ACC112 (cell line): ENCODE measurements at regions not wholly inside any gene's neighbourhood (a gene's known extent, or its start where the extent isn't known, plus 50 kb on each side); places are given as distances from the start of the nearest gene placed in this dataset.
"Not testable (repeated sequence)": the region's sequence is repeated elsewhere in the genome, so short reads cannot be mapped to it uniquely, and the experiment has no call there.

ENCODE experiments used
- H2AFZ ChIP-seq: fragments of 200-600 bp; sonication (generic); one replicate; pipeline ENCODE4 v1.6.0; 2017; ENCODE audit warnings: antibody characterized with exemption, low read length; ENCODE audit not compliant: unreplicated experiment
- H3K27ac ChIP-seq: fragments of 200-600 bp; sonication (generic); 2 replicates; pipeline ENCODE4 v1.5.1; 2014; ENCODE audit warnings: low read depth, mild to moderate bottlenecking, antibody characterized with exemption, low read length, moderate library complexity
- H3K27me3 ChIP-seq: fragments of 200-600 bp; sonication (generic); 2 replicates; pipeline ENCODE4 v1.6.1; 2014; ENCODE audit warnings: mild to moderate bottlenecking, antibody characterized with exemption, low read length, moderate library complexity, mixed read lengths; ENCODE audit not compliant: insufficient read depth
- H3K36me3 ChIP-seq: fragments of 200-600 bp; sonication (generic); 2 replicates; pipeline ENCODE4 v1.6.1; 2016; ENCODE audit warnings: mild to moderate bottlenecking, antibody characterized with exemption, low read length, moderate library complexity, mixed read lengths; ENCODE audit not compliant: insufficient read depth
- H3K4me1 ChIP-seq: fragments of 200-600 bp; sonication (generic); one replicate; pipeline ENCODE4 v1.6.1; 2016; ENCODE audit warnings: low read length, mixed read lengths; ENCODE audit not compliant: insufficient read depth, unreplicated experiment, control insufficient read depth
- H3K4me3 ChIP-seq: fragments of 200-600 bp; sonication (generic); 2 replicates; pipeline ENCODE4 v1.5.1; 2014; ENCODE audit warnings: mild to moderate bottlenecking, low read depth, low read length
- H3K79me2 ChIP-seq: fragments of 200-600 bp; sonication (generic); one replicate; pipeline ENCODE4 v1.6.0; 2016; ENCODE audit warnings: low read length; ENCODE audit not compliant: control insufficient read depth, unreplicated experiment, insufficient read depth

DNA sequence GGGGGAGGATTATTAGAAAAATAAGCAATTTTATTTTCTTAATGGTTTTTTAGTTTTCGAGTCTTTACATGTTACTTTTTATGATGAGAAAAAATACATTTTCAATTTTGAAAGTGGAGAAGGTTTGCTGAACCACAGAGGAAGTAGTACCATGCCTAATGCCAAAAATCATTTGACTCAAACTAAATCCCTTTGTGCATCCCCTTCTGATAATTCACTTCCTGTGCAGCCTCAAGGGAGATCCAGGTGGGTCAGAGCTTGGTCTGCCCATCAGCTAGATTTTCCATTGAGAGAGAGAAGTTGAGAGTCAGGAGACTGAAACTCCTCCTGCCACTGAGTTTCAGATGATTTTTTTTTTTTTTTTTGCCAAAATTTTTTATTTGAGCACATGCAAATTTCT, 571.7 kb downstream of the LIG4 start:
- Histone ChIP-seq H2AFZ (no peak overlapping the region), H3K4me3 (no peak overlapping the region), H3K79me2 (peaks cover 3% of the 10 kb centered on the region)

DNA sequence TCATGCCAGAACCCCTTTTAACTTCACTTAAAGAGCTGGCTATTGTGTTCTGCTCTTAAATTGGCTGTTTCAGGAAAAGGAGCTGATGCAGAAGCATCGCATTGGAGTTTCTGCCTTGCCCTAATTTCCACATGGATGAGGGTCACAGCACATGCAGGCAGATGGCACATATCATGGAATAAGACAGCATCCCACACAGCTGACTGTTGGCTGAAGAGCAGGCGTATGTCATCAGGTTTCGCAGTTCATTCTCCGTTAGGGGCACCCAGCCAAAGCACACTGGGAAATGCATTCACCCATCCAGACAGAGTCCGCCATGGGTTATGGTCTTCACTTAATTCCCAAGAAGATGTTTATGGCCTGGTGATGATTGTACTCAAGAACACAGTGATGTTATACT, 572.5 kb downstream of the LIG4 start:
- Histone ChIP-seq H3K36me3 (no peaks in the 10 kb centered on the region), H2AFZ (no peak overlapping the region), H3K27me3 (no peaks in the 10 kb centered on the region), H3K4me1 (no peaks in the 10 kb centered on the region), H3K27ac (no peak overlapping the region), H3K4me3 (no peak overlapping the region), H3K79me2 (no peaks in the 10 kb centered on the region)

More for the DNA sequence above, 571.7 kb downstream of the LIG4 start:
- Histone ChIP-seq H3K4me1 (no peaks in the 10 kb centered on the region), H3K27ac (no peak overlapping the region), H3K27me3 (no peaks in the 10 kb centered on the region), H3K36me3 (no peaks in the 10 kb centered on the region)

DNA sequence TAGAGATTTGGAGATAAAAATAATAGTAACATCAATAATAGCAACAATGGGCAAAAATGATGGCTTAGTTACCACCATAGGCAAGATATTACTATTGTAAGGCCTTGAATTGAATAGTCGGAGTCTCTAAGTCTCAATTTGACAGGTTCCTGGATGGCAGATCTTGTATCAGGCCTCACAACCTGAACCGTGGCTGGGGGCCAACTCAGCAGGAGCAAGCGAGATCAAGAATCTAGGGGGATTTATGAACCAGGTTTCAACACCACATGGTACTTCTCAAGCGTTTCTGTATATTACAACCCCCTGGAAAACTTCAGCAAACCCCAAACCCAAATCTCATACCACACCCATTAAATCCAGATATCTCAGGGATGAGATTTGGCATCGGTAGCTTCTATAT, 573.8 kb downstream of the LIG4 start:
- Histone ChIP-seq H3K79me2 (no peaks in the 10 kb centered on the region), H3K36me3 (no peaks in the 10 kb centered on the region), H3K4me1 (no peaks in the 10 kb centered on the region), H2AFZ (no peak overlapping the region), H3K27me3 (no peaks in the 10 kb centered on the region), H3K4me3 (no peak overlapping the region), H3K27ac (no peak overlapping the region)

DNA sequence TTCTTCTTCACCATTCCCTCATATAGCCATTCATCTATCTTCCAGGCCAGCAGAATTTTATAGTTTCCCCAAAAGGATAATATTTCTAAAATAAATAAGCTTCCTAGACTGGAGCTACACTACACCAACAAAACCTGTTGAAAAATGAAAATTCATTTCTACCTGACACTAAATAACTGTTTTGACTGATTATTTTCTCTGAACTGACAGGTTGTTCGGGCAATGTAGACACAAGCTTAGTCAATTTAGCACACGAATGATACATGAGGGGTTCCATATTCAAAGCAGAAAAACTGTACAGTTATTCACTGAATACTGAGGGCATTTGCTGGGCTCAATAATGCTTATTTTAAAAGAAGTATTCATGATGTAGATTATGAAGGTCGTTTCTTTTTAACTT, 589.7 kb downstream of the LIG4 start:
- Histone ChIP-seq H3K79me2 (no peaks in the 10 kb centered on the region), H3K4me3 (no peak overlapping the region), H3K36me3 (no peaks in the 10 kb centered on the region), H3K4me1 (no peaks in the 10 kb centered on the region), H3K27ac (no peak overlapping the region), H2AFZ (no peak overlapping the region), H3K27me3 (no peaks in the 10 kb centered on the region)

DNA sequence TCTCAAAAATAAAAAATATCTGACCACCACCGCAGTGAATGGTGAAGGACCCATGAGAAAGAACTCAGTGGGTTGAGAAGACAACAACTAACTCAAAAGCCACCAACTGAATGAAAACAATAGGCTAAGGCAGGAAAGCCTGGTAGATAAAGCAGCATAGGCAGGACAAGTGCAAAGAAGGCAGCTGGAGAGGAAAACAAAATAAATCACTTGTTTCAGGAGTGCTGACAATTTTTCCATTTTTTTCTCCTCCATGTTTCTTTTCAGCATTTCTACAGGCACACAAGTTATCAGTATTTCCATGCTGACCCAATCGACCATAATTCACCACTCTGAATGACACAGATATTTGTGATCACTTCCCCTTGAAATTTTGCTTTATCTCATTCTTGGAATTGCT, 597.8 kb downstream of the LIG4 start:
- Histone ChIP-seq H3K4me1 (no peaks in the 10 kb centered on the region), H3K27me3 (no peaks in the 10 kb centered on the region), H2AFZ (no peak overlapping the region), H3K79me2 (peaks cover 3% of the 10 kb centered on the region), H3K36me3 (no peaks in the 10 kb centered on the region), H3K4me3 (no peak overlapping the region), H3K27ac (no peak overlapping the region)

DNA sequence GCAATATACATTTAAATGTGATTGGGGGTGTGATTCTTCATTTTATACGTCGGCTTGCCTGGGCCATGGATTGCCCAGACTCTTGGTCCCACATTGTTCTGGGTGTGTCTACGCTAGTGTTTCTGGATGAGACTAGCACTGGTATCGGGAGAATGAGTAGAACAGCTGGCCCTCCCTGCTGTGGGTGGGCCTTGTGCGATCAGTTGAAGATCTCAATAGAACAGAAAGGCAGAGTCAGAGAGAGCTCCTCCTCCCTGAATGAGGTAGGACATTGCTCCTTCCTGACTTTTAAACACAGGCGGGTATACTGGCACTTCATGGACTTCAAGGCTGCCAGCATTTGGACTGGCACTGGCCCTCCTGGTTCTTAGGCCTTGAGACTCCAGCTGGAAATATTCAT, 603.0 kb downstream of the LIG4 start:
- H3K27ac ChIP-seq, result no peak overlapping the region
- H3K27me3 ChIP-seq, result no peaks in the 10 kb centered on the region
- H3K79me2 ChIP-seq, result peaks cover under 1% of the 10 kb centered on the region
- no peaks in the 10 kb centered on the region for H3K4me1 ChIP-seq
- H3K36me3 ChIP-seq, result no peaks in the 10 kb centered on the region
- no peak overlapping the region for H2AFZ ChIP-seq
- no peak overlapping the region for H3K4me3 ChIP-seq

DNA sequence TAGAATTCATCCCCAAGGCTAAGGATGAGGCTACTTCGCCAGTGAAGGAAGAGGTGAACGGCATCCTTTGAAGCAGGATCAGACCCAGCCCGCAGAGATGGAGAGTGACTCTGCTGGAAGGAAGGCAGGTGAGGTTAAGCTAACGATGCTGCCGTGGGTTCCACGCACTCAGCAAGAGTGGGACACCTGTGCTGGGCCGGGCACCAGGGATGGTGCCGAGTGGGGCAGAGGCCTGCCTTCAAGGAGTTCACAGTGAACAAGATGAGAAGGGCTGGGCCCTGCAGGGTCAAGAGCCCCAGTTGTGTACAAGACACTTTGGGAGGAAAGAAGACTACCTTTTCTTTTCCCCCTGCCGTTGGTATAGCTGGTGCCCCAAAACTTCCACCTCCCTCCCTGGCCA, 606.6 kb downstream of the LIG4 start:
- H3K4me1 ChIP-seq, result no peaks in the 10 kb centered on the region
- no peak overlapping the region for H3K4me3 ChIP-seq
- H3K27me3 ChIP-seq, result no peaks in the 10 kb centered on the region
- H3K79me2 ChIP-seq, result no peaks in the 10 kb centered on the region
- no peaks in the 10 kb centered on the region for H3K36me3 ChIP-seq
- no peak overlapping the region for H3K27ac ChIP-seq
- H2AFZ ChIP-seq, result no peak overlapping the region

DNA sequence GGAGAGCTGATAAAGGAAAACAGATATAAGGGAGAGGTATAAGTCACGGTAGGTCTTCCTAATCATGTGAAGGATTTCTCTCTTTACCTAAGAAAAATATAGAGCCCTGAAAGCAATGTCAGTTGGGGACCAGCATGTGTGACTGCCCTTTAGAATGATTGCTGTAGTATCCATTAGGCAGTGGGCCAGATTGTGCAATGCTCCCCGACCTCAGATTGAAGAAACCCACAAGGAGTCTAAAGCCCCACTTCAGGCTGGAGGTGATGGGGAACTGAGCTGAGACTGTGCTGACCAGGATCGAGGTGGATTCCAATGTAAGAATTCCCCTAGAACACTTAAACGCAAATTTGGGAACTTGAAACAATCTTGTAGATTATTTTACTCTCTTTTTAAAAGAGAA, 614.4 kb downstream of the LIG4 start:
- Histone ChIP-seq H3K36me3 (no peaks in the 10 kb centered on the region), H3K27me3 (no peaks in the 10 kb centered on the region), H3K79me2 (no peaks in the 10 kb centered on the region), H3K27ac (no peak overlapping the region), H3K4me3 (no peak overlapping the region), H2AFZ (no peak overlapping the region), H3K4me1 (no peaks in the 10 kb centered on the region)

DNA sequence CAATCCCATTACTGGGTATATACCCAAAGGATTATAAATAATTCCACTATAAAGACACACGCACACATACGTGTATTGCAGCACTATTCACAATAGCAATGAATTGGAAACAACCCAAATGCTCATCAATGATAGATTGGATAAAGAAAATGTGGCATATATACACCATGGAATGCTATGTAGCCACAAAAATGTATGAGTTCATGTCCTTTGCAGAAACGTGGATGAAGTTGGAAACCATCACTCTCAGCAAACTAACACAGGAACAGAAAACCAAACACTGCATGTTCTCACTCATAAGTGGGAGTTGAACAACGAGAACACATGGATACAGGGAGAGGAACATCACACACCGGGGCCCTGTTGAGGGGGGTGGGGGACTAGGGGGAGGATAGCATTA, 619.0 kb downstream of the LIG4 start:
- H2AFZ ChIP-seq, H3K27ac ChIP-seq, H3K4me1 ChIP-seq, H3K36me3 ChIP-seq, H3K4me3 ChIP-seq, H3K79me2 ChIP-seq, H3K27me3 ChIP-seq: not testable (repeated sequence)

DNA sequence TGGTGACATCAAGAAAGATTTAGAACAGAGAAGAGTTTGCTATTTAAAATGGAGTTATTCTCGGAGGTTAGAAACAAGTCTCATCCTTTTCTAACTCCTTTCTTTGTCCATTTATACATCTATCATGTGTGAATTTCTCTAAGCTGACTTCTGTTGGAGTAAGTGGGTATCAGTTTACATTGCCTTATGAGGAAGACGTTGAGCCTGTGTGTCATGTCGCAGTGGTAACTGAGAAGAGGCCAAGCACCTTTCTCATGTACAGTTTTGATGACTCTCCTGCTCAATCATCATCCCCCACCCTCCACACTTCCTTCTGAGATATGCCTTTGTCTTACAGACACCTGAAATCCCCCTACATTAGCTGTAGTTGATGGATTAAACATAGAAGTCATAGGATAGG, 624.8 kb downstream of the LIG4 start:
- Histone ChIP-seq H3K27me3 (no peaks in the 10 kb centered on the region), H3K4me3 (no peak overlapping the region), H3K79me2 (no peaks in the 10 kb centered on the region), H2AFZ (no peak overlapping the region), H3K4me1 (peaks cover 3% of the 10 kb centered on the region), H3K36me3 (no peaks in the 10 kb centered on the region), H3K27ac (no peak overlapping the region)

DNA sequence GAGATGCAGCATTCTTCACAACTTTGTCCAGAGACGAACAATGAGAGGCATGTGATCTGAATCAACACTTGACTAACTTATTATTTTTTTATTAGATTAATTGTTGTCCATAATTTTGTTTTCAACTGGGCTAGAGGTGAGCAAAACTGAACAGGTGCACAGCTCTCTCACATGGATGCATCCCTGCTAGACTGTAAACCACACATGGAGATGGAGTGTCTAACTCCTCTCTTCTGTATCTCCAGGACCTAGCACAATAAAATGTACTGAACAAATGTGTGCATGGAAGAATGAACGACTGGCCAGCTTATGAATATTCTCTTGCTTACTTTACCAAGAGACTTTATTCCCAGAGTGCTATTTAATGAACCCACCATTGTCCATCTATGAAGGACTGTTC, 627.7 kb downstream of the LIG4 start:
- peaks cover 3% of the 10 kb centered on the region for H3K79me2 ChIP-seq
- no peaks in the 10 kb centered on the region for H3K36me3 ChIP-seq
- H2AFZ ChIP-seq, result no peak overlapping the region
- no peak overlapping the region for H3K27ac ChIP-seq
- H3K4me3 ChIP-seq, result no peak overlapping the region
- peaks cover 5% of the 10 kb centered on the region for H3K4me1 ChIP-seq
- no peaks in the 10 kb centered on the region for H3K27me3 ChIP-seq

DNA sequence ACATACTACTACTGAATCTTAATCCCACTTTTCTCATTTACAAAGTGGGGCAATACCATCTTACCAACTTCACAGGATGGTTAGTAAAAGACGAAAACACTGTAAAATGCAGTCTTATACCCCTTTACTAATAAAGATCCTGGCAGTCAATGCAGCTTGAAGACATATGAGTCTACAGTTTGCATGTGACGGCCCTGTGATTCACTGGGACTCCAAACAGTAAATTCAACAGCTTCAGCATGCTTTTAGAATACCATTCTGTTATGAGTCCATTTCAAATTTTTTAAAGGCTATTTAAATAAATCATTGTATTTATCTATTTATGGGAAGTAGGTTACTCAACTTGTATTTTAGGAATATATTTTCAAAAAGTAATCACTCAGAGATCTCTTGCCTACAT, 629.1 kb downstream of the LIG4 start:
- no peak overlapping the region for H3K4me3 ChIP-seq

More for the DNA sequence above, 629.1 kb downstream of the LIG4 start:
- Histone ChIP-seq H3K79me2 (peaks cover 3% of the 10 kb centered on the region), H3K4me1 (peaks cover 5% of the 10 kb centered on the region), H3K36me3 (no peaks in the 10 kb centered on the region), H2AFZ (no peak overlapping the region), H3K27me3 (no peaks in the 10 kb centered on the region), H3K27ac (no peak overlapping the region)
